ENCODE measurements at regions not wholly inside any gene's neighbourhood (a gene's known extent, or its start where the extent isn't known, plus 50 kb on each side); places are given as distances from the start of the nearest gene placed in this dataset.

GRCh38 chr4:147418226-147418625, 62.7 kb upstream of the EDNRA start:
- H3K27me3 ChIP-seq (ENCODE audit: low read length): no peaks in the 10 kb centered on the region
- H3K4me2 ChIP-seq (ENCODE audit: low read depth, low read length, poor library complexity, severe bottlenecking): no peak overlapping the region
- H3K9ac ChIP-seq (ENCODE audit: low read length): no peak overlapping the region
- H3K36me3 ChIP-seq (ENCODE audit: low read length): no peaks in the 10 kb centered on the region
- H3K9me3 ChIP-seq (ENCODE audit: insufficient read depth, low read length): no peaks in the 10 kb centered on the region
- H2AFZ ChIP-seq (ENCODE audit: low read depth, low read length, severe bottlenecking): no peak overlapping the region
- no peak overlapping the region for H3K4me3 ChIP-seq (ENCODE audit: insufficient read depth, low read length, poor library complexity, severe bottlenecking)
- H3K27ac ChIP-seq (ENCODE audit: low read depth, low read length): no peak overlapping the region
- H3K9me2 ChIP-seq (replicated peaks; ENCODE audit: insufficient read depth, low read length): no peaks in the 10 kb centered on the region; the same call in 1 of the 2 replicates
- TF ChIP-seq EZH2phosphoT487 (conservative IDR thresholded peaks at IDR 0.05; ENCODE audit: low read length) (no peak), CTCF (IDR thresholded peaks at IDR 0.05; ENCODE audit: insufficient read depth, low read length, poor library complexity, severe bottlenecking) (no peak)
- no peaks in the 10 kb centered on the region for H4K20me1 ChIP-seq (ENCODE audit: low read depth, low read length)
- no peaks in the 10 kb centered on the region for H3K79me2 ChIP-seq (ENCODE audit: insufficient read depth, low read length)
- no peaks in the 10 kb centered on the region for H3F3A ChIP-seq (ENCODE audit: insufficient read depth)

GRCh38 chr4:147421456-147421855, 59.4 kb upstream of the EDNRA start:
- H3K4me2 ChIP-seq (ENCODE audit: low read depth, low read length, poor library complexity, severe bottlenecking): no peak overlapping the region
- no peaks in the 10 kb centered on the region for H3K36me3 ChIP-seq (ENCODE audit: low read length)
- H2AFZ ChIP-seq (ENCODE audit: low read depth, low read length, severe bottlenecking): no peak overlapping the region
- no peaks in the 10 kb centered on the region for H4K20me1 ChIP-seq (ENCODE audit: low read depth, low read length)
- no peaks in the 10 kb centered on the region for H3K27me3 ChIP-seq (ENCODE audit: low read length)
- no peak overlapping the region for H3K4me3 ChIP-seq (ENCODE audit: insufficient read depth, low read length, poor library complexity, severe bottlenecking)
- H3F3A ChIP-seq (ENCODE audit: insufficient read depth): no peaks in the 10 kb centered on the region
- no peaks in the 10 kb centered on the region; the same call in 1 of the 2 replicates for H3K9me2 ChIP-seq (replicated peaks; ENCODE audit: insufficient read depth, low read length)
- TF ChIP-seq EZH2phosphoT487 (conservative IDR thresholded peaks at IDR 0.05; ENCODE audit: low read length) (no peak), CTCF (IDR thresholded peaks at IDR 0.05; ENCODE audit: insufficient read depth, low read length, poor library complexity, severe bottlenecking) (no peak)
- H3K9me3 ChIP-seq (ENCODE audit: insufficient read depth, low read length): no peaks in the 10 kb centered on the region
- no peak overlapping the region for H3K9ac ChIP-seq (ENCODE audit: low read length)
- no peak overlapping the region for H3K27ac ChIP-seq (ENCODE audit: low read depth, low read length)
- no peaks in the 10 kb centered on the region for H3K79me2 ChIP-seq (ENCODE audit: insufficient read depth, low read length)

GRCh38 chr4:147423229-147423628, 57.7 kb upstream of the EDNRA start:
- no peaks in the 10 kb centered on the region for H3K79me2 ChIP-seq (ENCODE audit: insufficient read depth, low read length)
- no peaks in the 10 kb centered on the region for H3K9me3 ChIP-seq (ENCODE audit: insufficient read depth, low read length)
- no peak overlapping the region for H3K9ac ChIP-seq (ENCODE audit: low read length)
- H3K27ac ChIP-seq (ENCODE audit: low read depth, low read length): no peak overlapping the region
- no peaks in the 10 kb centered on the region for H3K36me3 ChIP-seq (ENCODE audit: low read length)
- no peak overlapping the region for H2AFZ ChIP-seq (ENCODE audit: low read depth, low read length, severe bottlenecking)
- no peak overlapping the region for H3K4me2 ChIP-seq (ENCODE audit: low read depth, low read length, poor library complexity, severe bottlenecking)
- no peaks in the 10 kb centered on the region for H4K20me1 ChIP-seq (ENCODE audit: low read depth, low read length)
- TF ChIP-seq EZH2phosphoT487 (conservative IDR thresholded peaks at IDR 0.05; ENCODE audit: low read length) (no peak), CTCF (IDR thresholded peaks at IDR 0.05; ENCODE audit: insufficient read depth, low read length, poor library complexity, severe bottlenecking) (no peak)
- H3K9me2 ChIP-seq (replicated peaks; ENCODE audit: insufficient read depth, low read length): no peaks in the 10 kb centered on the region; the same call in 1 of the 2 replicates
- H3K4me3 ChIP-seq (ENCODE audit: insufficient read depth, low read length, poor library complexity, severe bottlenecking): no peak overlapping the region
- no peaks in the 10 kb centered on the region for H3F3A ChIP-seq (ENCODE audit: insufficient read depth)
- no peaks in the 10 kb centered on the region for H3K27me3 ChIP-seq (ENCODE audit: low read length)

All from SU-DHL-6 (cell line).